ENCODE measurements at regions not wholly inside any gene's neighbourhood (a gene's known extent, or its start where the extent isn't known, plus 50 kb on each side); places are given as distances from the start of the nearest gene placed in this dataset.

GRCh38 chr1:69411617-69412016, 156.1 kb upstream of the LRRC7 start:
- no peaks in the 10 kb centered on the region for H3K4me1 ChIP-seq
- H3K4me3 ChIP-seq, result no peak overlapping the region
- no peak for ATAC-seq
- no peaks in the 10 kb centered on the region for H3K36me3 ChIP-seq
- H3K27ac ChIP-seq, result no peak overlapping the region
- H3K9me3 ChIP-seq, result no peaks in the 10 kb centered on the region
- no peaks in the 10 kb centered on the region for H3K27me3 ChIP-seq
- TF ChIP-seq POLR2AphosphoS5 (IDR thresholded peaks at IDR 0.05), result no peak
- TF ChIP-seq POLR2A (IDR thresholded peaks at IDR 0.05), result no peak
- no peak for TF ChIP-seq CTCF (IDR thresholded peaks at IDR 0.05)
- no peak for TF ChIP-seq EP300 (IDR thresholded peaks at IDR 0.05)

GRCh38 chr1:69413129-69413528, 154.6 kb upstream of the LRRC7 start:
- no peak for TF ChIP-seq POLR2A (IDR thresholded peaks at IDR 0.05)
- TF ChIP-seq POLR2AphosphoS5 (IDR thresholded peaks at IDR 0.05), result no peak
- ATAC-seq, result no peak
- 68 to 71% methylated on average over 3 of the region's 3 CpGs for WGBS, 2 donors (ENCODE audit: low coverage in 1 of 2)

GRCh38 chr1:69414574-69414973, 153.1 kb upstream of the LRRC7 start:
- TF ChIP-seq POLR2A (IDR thresholded peaks at IDR 0.05) (no peak), POLR2AphosphoS5 (IDR thresholded peaks at IDR 0.05) (no peak), CTCF (IDR thresholded peaks at IDR 0.05) (no peak), EP300 (IDR thresholded peaks at IDR 0.05) (no peak)
- Histone ChIP-seq H3K36me3 (no peaks in the 10 kb centered on the region), H3K27ac (no peak overlapping the region), H3K4me1 (no peaks in the 10 kb centered on the region), H3K27me3 (no peaks in the 10 kb centered on the region), H3K9me3 (no peaks in the 10 kb centered on the region), H3K4me3 (no peak overlapping the region)
- 78 to 86% methylated on average over 1 of the region's 1 CpG for WGBS, 2 donors (ENCODE audit: low coverage in 1 of 2)
- ATAC-seq, result no peak

More at GRCh38 chr1:69413129-69413528, 154.6 kb upstream of the LRRC7 start:
- H3K27me3 ChIP-seq, result no peaks in the 10 kb centered on the region
- H3K27ac ChIP-seq, result no peak overlapping the region
- H3K4me3 ChIP-seq, result no peak overlapping the region
- no peaks in the 10 kb centered on the region for H3K9me3 ChIP-seq
- H3K4me1 ChIP-seq, result no peaks in the 10 kb centered on the region
- H3K36me3 ChIP-seq, result no peaks in the 10 kb centered on the region

GRCh38 chr1:69421286-69421685, 146.4 kb upstream of the LRRC7 start:
- Histone ChIP-seq H3K27me3 (no peaks in the 10 kb centered on the region), H3K4me1 (no peaks in the 10 kb centered on the region), H3K4me3 (no peak overlapping the region), H3K9me3 (no peaks in the 10 kb centered on the region), H3K36me3 (no peaks in the 10 kb centered on the region), H3K27ac (no peak overlapping the region)
- no peak for TF ChIP-seq POLR2AphosphoS5 (IDR thresholded peaks at IDR 0.05)
- no peak for TF ChIP-seq POLR2A (IDR thresholded peaks at IDR 0.05)
- no peak for TF ChIP-seq EP300 (IDR thresholded peaks at IDR 0.05)
- TF ChIP-seq CTCF (IDR thresholded peaks at IDR 0.05), result no peak
- 73 to 100% methylated on average over 2 of the region's 2 CpGs for WGBS, 2 donors (ENCODE audit: low coverage in 1 of 2)
- no peak for ATAC-seq

- Histone ChIP-seq H3K4me1 (no peaks in the 10 kb centered on the region), H3K27me3 (no peaks in the 10 kb centered on the region), H3K36me3 (no peaks in the 10 kb centered on the region), H3K9me3 (no peaks in the 10 kb centered on the region), H3K4me3 (no peak overlapping the region), H3K27ac (no peak overlapping the region)
- ATAC-seq, result no peak
- no peak for TF ChIP-seq CTCF (IDR thresholded peaks at IDR 0.05)
- TF ChIP-seq POLR2A (IDR thresholded peaks at IDR 0.05), result no peak
- TF ChIP-seq POLR2AphosphoS5 (IDR thresholded peaks at IDR 0.05), result no peak
- no peak for TF ChIP-seq EP300 (IDR thresholded peaks at IDR 0.05)
These were observed 141.9 kb upstream of the LRRC7 start for GRCh38 chr1:69425871-69426270.

GRCh38 chr1:69426401-69426800, 141.3 kb upstream of the LRRC7 start:
- Histone ChIP-seq H3K36me3 (no peaks in the 10 kb centered on the region), H3K27ac (no peak overlapping the region), H3K9me3 (no peaks in the 10 kb centered on the region), H3K4me3 (no peak overlapping the region), H3K4me1 (no peaks in the 10 kb centered on the region), H3K27me3 (no peaks in the 10 kb centered on the region)
- ATAC-seq, result no peak
- TF ChIP-seq POLR2AphosphoS5 (IDR thresholded peaks at IDR 0.05) (no peak), EP300 (IDR thresholded peaks at IDR 0.05) (no peak), CTCF (IDR thresholded peaks at IDR 0.05) (no peak), POLR2A (IDR thresholded peaks at IDR 0.05) (no peak)
- WGBS, 2 donors (ENCODE audit: low coverage in 1 of 2), result 78 to 84% methylated on average over 2 of the region's 2 CpGs

Measured in gastroesophageal sphincter (tissue), 4 donors.